Esophagus squamous epithelium (tissue), 5 donors: ENCODE measurements at regions not wholly inside any gene's neighbourhood (a gene's known extent, or its start where the extent isn't known, plus 50 kb on each side); places are given as distances from the start of the nearest gene placed in this dataset.

Experiments
- DNase-seq: peaks from one replicate; lab custom pipeline; 2025; lab: John Stamatoyannopoulos, UW
- H3K27ac ChIP-seq, 4 donors: fragments of 200-600 bp; sonication (generic); one replicate each; pipeline ENCODE4 v1.5.1; 2016 to 2019; ENCODE audit warnings: mild to moderate bottlenecking in 1 of 4
- H3K27me3 ChIP-seq, 4 donors: fragments of 200-600 bp; sonication (generic); 1 replicate in 3 of 4; 2 replicates in 1 of 4; pipeline versions ENCODE4 v1.5.1 to v1.6.0; 2017 to 2021; ENCODE audit warnings: antibody characterized with exemption in 1 of 4
- H3K36me3 ChIP-seq, 3 donors: fragments of 200-600 bp; sonication (generic); one replicate each; pipeline ENCODE4 v1.5.1; 2016 to 2019
- H3K4me1 ChIP-seq, 3 donors: fragments of 200-600 bp; sonication (generic); one replicate each; pipeline ENCODE4 v1.5.1; 2017 to 2019
- H3K4me3 ChIP-seq, 4 donors: fragments of 200-600 bp; sonication (generic); 1 replicate in 3 of 4; 2 replicates in 1 of 4; pipeline ENCODE4 v1.5.1; 2016 to 2019; ENCODE audit warnings: mild to moderate bottlenecking in 2 of 4, moderate library complexity in 1 of 4
- H3K9me3 ChIP-seq, 3 donors: fragments of 200-600 bp; sonication (generic); one replicate each; pipeline ENCODE4 v1.5.1; 2016 to 2019
- POLR2A ChIP-seq, 4 donors: fragments of 450-650 bp; IDR thresholded peaks; one replicate each; pipeline ENCODE4 v1.6.1; 2017; ENCODE audit warnings: antibody characterized with exemption in 4 of 4, mild to moderate bottlenecking in 4 of 4, moderate library complexity in 3 of 4
- WGBS, 2 donors: methylation state at CpG; one replicate each; pipeline ENCODE4 v1.1.5; 2018; 5-methylcytosine and 5-hydroxymethylcytosine counted together
- intact Hi-C: fragments of 100-400 bp; cut with DNase I; formaldehyde crosslinking; loops from one replicate; pipeline ENCODE4 v1.15.0; 2022
- TF ChIP-seq, protein P1 (sequence below), 6 experiments: fragments of 450-650 bp in 4 of 6; fragments of 200-600 bp in 2 of 6; sonication (generic) in 2 of 6; IDR thresholded peaks; one replicate each; pipeline ENCODE4 v1.5.1; 2016 to 2019; ENCODE audit warnings: antibody characterized with exemption in 6 of 6, mild to moderate bottlenecking in 4 of 6, moderate library complexity in 4 of 6
- donor health status: DM: yes; HTN: yes; CAD: no.

DNA sequence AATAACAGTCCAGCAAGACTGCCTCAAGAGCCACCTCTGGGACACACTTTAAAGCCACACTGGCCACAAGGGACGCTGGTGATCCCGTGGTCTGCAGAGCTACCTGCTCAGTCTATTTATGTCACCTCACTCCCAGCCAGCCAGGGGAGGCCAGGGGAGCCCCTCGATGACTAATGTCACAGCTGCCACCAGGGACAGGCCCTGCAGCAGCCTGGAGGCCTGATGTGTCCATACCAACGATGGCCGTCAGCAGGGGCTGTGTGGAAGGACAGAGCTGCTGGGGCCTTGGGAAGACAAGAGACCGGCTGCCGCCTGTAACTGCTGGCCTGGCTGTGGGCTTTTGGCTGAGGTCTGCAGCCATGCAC lies 71.0 kb downstream of the SIK1 start:
- WGBS, 2 donors: no CpG with 5 or more reads among the region's 7 CpGs
- Histone ChIP-seq H3K36me3 (no peaks in the 10 kb centered on the region), H3K27me3 (no peaks in the 10 kb centered on the region), H3K9me3 (no peaks in the 10 kb centered on the region), H3K27ac (peak overlapping the region in 1 of 4 donors; percentile 48), H3K4me1 (peaks cover 2 to 26% (median 2%) of the 10 kb centered on the region in 3 donors), H3K4me3 (no peak overlapping the region)
- TF ChIP-seq, protein P1, sequence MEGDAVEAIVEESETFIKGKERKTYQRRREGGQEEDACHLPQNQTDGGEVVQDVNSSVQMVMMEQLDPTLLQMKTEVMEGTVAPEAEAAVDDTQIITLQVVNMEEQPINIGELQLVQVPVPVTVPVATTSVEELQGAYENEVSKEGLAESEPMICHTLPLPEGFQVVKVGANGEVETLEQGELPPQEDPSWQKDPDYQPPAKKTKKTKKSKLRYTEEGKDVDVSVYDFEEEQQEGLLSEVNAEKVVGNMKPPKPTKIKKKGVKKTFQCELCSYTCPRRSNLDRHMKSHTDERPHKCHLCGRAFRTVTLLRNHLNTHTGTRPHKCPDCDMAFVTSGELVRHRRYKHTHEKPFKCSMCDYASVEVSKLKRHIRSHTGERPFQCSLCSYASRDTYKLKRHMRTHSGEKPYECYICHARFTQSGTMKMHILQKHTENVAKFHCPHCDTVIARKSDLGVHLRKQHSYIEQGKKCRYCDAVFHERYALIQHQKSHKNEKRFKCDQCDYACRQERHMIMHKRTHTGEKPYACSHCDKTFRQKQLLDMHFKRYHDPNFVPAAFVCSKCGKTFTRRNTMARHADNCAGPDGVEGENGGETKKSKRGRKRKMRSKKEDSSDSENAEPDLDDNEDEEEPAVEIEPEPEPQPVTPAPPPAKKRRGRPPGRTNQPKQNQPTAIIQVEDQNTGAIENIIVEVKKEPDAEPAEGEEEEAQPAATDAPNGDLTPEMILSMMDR (IDR thresholded peaks at IDR 0.05): no peak
- TF ChIP-seq POLR2A (IDR thresholded peaks at IDR 0.05): no peak
- intact Hi-C loops: no loop called here
- DNase-seq: no peak

- Histone ChIP-seq H3K27ac (peak overlapping the region in 1 of 4 donors; percentile 48), H3K9me3 (no peaks in the 10 kb centered on the region), H3K4me3 (no peak overlapping the region), H3K4me1 (peaks cover 0 to 21% (median 0%) of the 10 kb centered on the region in 3 donors), H3K36me3 (no peaks in the 10 kb centered on the region), H3K27me3 (no peaks in the 10 kb centered on the region)
- no peak for DNase-seq
- TF ChIP-seq, protein P1 (IDR thresholded peaks at IDR 0.05): no peak
- TF ChIP-seq POLR2A (IDR thresholded peaks at IDR 0.05): no peak
- 74 to 85% methylated on average over 20 to 23 of the region's 25 CpGs for WGBS, 2 donors
- intact Hi-C loops: no loop called here
Observed at GRCh38 chr21:43355266-43355924, 71.5 kb downstream of the SIK1 start.

- intact Hi-C loops: no loop called here
- no peak for DNase-seq
- 80 to 92% methylated on average over 1 to 4 of the region's 4 CpGs for WGBS, 2 donors
- Histone ChIP-seq H3K4me1 (peaks cover 0 to 20% (median 0%) of the 10 kb centered on the region in 3 donors), H3K36me3 (no peaks in the 10 kb centered on the region), H3K4me3 (no peak overlapping the region), H3K9me3 (no peaks in the 10 kb centered on the region), H3K27me3 (no peaks in the 10 kb centered on the region), H3K27ac (peak overlapping the region in 1 of 4 donors; percentile 27)
- TF ChIP-seq, protein P1 (IDR thresholded peaks at IDR 0.05): no peak
- no peak for TF ChIP-seq POLR2A (IDR thresholded peaks at IDR 0.05)
Observed at GRCh38 chr21:43354666-43355065, 72.3 kb downstream of the SIK1 start.

- Histone ChIP-seq H3K4me1 (peaks cover 0 to 19% (median 4%) of the 10 kb centered on the region in 3 donors), H3K9me3 (no peaks in the 10 kb centered on the region), H3K27me3 (no peaks in the 10 kb centered on the region), H3K36me3 (no peaks in the 10 kb centered on the region), H3K4me3 (no peak overlapping the region), H3K27ac (peak overlapping the region in 1 of 4 donors; percentile 27)
- 67% methylated on average over 3 of the region's 14 CpGs; no CpG with 5 or more reads in 1 of the 2 donors for WGBS, 2 donors
- intact Hi-C loops: no loop called here
- TF ChIP-seq, protein P1 (IDR thresholded peaks at IDR 0.05): no peak
- no peak for TF ChIP-seq POLR2A (IDR thresholded peaks at IDR 0.05)
- DNase-seq: no peak
Observed at GRCh38 chr21:43354026-43354420, 72.9 kb downstream of the SIK1 start.

DNA sequence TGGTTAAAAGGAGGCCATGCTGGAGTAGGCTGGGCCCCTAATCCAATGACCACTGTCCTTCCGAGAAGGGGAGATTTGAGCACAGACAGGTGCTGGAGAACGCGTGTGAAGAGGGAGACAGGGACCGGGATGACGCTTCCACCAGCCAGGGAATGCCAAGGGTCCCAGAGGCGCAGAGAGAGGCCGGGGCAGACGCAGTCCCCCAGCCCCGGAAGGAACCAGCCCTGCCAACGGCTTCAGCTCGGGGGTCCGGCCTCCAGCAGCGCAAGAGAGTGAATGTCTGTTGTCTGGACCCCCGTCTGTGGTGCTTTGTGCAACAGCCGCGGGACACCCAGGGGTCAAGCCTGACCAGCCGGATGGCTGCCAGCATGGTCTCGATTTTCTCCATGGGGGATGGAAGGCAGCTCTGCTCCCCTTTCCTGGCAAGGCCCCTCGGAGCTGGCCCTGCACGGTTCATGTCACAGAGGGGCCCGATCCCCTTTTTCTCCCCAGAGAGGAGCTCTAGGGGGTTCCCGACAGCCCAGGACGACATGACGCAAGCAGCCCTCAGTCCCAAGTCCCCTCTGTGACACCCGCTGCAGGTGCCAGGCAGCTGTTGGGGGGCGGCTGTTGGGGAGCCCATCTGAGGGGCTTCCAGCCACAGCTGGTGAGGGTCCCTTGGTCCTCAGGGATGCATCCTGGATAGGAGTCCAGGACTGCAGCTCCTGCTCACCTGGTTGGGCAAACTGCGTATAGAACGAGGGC lies 73.5 kb downstream of the SIK1 start:
- Histone ChIP-seq H3K9me3 (no peaks in the 10 kb centered on the region), H3K36me3 (no peaks in the 10 kb centered on the region), H3K4me1 (peaks cover 0 to 22% (median 5%) of the 10 kb centered on the region in 3 donors), H3K27me3 (no peaks in the 10 kb centered on the region), H3K4me3 (no peak overlapping the region), H3K27ac (peak overlapping the region in 1 of 4 donors; percentile 27)
- no peak for TF ChIP-seq POLR2A (IDR thresholded peaks at IDR 0.05)
- TF ChIP-seq, protein P1 (IDR thresholded peaks at IDR 0.05): no peak
- WGBS, 2 donors: 70 to 94% methylated on average over 6 to 13 of the region's 28 CpGs
- intact Hi-C loops: no loop called here
- no peak for DNase-seq
